Panc1 (cell line): ENCODE measurements at regions not wholly inside any gene's neighbourhood (a gene's known extent, or its start where the extent isn't known, plus 50 kb on each side); places are given as distances from the start of the nearest gene placed in this dataset.

Source experiments
- POLR2AphosphoS5 ChIP-seq: IDR thresholded peaks from 2 replicates; pipeline ENCODE4 v1.6.1; 2012; ENCODE audit warnings: mild to moderate bottlenecking, low read depth, low read length, moderate library complexity
- SIN3A ChIP-seq: IDR thresholded peaks from 2 replicates; pipeline ENCODE4 v1.6.1; 2012; ENCODE audit warnings: low read depth, mild to moderate bottlenecking, low read length, moderate library complexity, borderline replicate concordance; ENCODE audit not compliant: insufficient read depth
- TF ChIP-seq, protein P1 (sequence below): fragments of 450-650 bp; IDR thresholded peaks from 2 replicates; pipeline ENCODE4 v1.5.1; 2017; ENCODE audit warnings: mild to moderate bottlenecking
- TF ChIP-seq, protein P2 (sequence below), 2 experiments: IDR thresholded peaks; 2 replicates each; pipeline ENCODE4 v1.6.1; 2011 to 2012; ENCODE audit warnings: low read depth in 2 of 2, control low read depth in 1 of 2, low read length in 1 of 2, mild to moderate bottlenecking in 1 of 2, moderate library complexity in 1 of 2; ENCODE audit not compliant: insufficient read depth in 1 of 2

DNA sequence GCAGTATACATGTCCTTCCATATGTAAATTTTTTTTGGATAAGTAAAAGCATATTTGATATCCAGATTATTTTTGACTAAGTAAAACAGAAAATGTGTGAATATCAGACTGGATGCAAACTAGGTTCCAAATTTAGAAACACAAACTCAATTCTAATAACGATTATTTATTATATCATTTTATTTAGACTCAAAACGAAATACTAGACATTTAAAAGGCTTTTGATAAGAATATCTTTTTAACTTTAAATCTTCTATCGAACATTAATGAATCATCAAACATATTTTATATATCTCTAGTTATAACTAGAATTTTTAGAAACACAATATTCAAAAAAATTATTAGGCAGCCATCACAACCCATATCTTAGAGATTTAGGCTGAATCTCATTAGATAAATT is 195.2 kb upstream of the KCND2 start:
- TF ChIP-seq, protein P1, sequence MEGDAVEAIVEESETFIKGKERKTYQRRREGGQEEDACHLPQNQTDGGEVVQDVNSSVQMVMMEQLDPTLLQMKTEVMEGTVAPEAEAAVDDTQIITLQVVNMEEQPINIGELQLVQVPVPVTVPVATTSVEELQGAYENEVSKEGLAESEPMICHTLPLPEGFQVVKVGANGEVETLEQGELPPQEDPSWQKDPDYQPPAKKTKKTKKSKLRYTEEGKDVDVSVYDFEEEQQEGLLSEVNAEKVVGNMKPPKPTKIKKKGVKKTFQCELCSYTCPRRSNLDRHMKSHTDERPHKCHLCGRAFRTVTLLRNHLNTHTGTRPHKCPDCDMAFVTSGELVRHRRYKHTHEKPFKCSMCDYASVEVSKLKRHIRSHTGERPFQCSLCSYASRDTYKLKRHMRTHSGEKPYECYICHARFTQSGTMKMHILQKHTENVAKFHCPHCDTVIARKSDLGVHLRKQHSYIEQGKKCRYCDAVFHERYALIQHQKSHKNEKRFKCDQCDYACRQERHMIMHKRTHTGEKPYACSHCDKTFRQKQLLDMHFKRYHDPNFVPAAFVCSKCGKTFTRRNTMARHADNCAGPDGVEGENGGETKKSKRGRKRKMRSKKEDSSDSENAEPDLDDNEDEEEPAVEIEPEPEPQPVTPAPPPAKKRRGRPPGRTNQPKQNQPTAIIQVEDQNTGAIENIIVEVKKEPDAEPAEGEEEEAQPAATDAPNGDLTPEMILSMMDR: no peak
- no peak for TF ChIP-seq POLR2AphosphoS5
- TF ChIP-seq, protein P2, sequence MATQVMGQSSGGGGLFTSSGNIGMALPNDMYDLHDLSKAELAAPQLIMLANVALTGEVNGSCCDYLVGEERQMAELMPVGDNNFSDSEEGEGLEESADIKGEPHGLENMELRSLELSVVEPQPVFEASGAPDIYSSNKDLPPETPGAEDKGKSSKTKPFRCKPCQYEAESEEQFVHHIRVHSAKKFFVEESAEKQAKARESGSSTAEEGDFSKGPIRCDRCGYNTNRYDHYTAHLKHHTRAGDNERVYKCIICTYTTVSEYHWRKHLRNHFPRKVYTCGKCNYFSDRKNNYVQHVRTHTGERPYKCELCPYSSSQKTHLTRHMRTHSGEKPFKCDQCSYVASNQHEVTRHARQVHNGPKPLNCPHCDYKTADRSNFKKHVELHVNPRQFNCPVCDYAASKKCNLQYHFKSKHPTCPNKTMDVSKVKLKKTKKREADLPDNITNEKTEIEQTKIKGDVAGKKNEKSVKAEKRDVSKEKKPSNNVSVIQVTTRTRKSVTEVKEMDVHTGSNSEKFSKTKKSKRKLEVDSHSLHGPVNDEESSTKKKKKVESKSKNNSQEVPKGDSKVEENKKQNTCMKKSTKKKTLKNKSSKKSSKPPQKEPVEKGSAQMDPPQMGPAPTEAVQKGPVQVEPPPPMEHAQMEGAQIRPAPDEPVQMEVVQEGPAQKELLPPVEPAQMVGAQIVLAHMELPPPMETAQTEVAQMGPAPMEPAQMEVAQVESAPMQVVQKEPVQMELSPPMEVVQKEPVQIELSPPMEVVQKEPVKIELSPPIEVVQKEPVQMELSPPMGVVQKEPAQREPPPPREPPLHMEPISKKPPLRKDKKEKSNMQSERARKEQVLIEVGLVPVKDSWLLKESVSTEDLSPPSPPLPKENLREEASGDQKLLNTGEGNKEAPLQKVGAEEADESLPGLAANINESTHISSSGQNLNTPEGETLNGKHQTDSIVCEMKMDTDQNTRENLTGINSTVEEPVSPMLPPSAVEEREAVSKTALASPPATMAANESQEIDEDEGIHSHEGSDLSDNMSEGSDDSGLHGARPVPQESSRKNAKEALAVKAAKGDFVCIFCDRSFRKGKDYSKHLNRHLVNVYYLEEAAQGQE (IDR thresholded peaks at IDR 0.05; ENCODE audit: insufficient read depth in 1 of 2, low read depth in 2 of 2, low read length in 1 of 2): no peak
- TF ChIP-seq SIN3A: no peak
